ENCODE measurements at regions not wholly inside any gene's neighbourhood (a gene's known extent, or its start where the extent isn't known, plus 50 kb on each side); places are given as distances from the start of the nearest gene placed in this dataset.

GRCh38 chr6:134706806-134707205, 243.1 kb downstream of the ALDH8A1 start:
- DNase-seq = no peak

GRCh38 chr6:134706153-134706552, 243.7 kb downstream of the ALDH8A1 start:
- DNase-seq = no peak

GRCh38 chr6:134703206-134703605, 246.7 kb downstream of the ALDH8A1 start:
- no peak for DNase-seq

GRCh38 chr6:134702279-134702678, 247.6 kb downstream of the ALDH8A1 start:
- DNase-seq = no peak

- DNase-seq = no peak
Observed at GRCh38 chr6:134701301-134701700, 248.6 kb downstream of the ALDH8A1 start.

GRCh38 chr6:134698228-134698627, 251.7 kb downstream of the ALDH8A1 start:
- DNase-seq = no peak

GRCh38 chr6:134692008-134692407, 257.9 kb downstream of the ALDH8A1 start:
- DNase-seq = no peak

- DNase-seq = no peak
Observed at GRCh38 chr6:134691180-134691579, 258.7 kb downstream of the ALDH8A1 start.

- no peak for DNase-seq
Observed at GRCh38 chr6:134690048-134690447, 259.9 kb downstream of the ALDH8A1 start.

GRCh38 chr6:134689641-134690040, 260.3 kb downstream of the ALDH8A1 start:
- DNase-seq = no peak

GRCh38 chr6:134689177-134689576, 260.7 kb downstream of the ALDH8A1 start:
- no peak for DNase-seq

GRCh38 chr6:134686071-134686470, 263.8 kb downstream of the ALDH8A1 start:
- no peak for DNase-seq

- no peak for DNase-seq
Observed at GRCh38 chr6:134684423-134684795, 265.5 kb downstream of the ALDH8A1 start.

- DNase-seq = no peak
Observed at GRCh38 chr6:134683783-134684422, 266.0 kb downstream of the ALDH8A1 start.

GRCh38 chr6:134680433-134680832, 269.5 kb downstream of the ALDH8A1 start:
- DNase-seq = no peak

- no peak for DNase-seq
Observed at GRCh38 chr6:134680021-134680420, 269.9 kb downstream of the ALDH8A1 start.

- DNase-seq = no peak
Observed at GRCh38 chr6:134678436-134678889, 271.4 kb downstream of the ALDH8A1 start.

GRCh38 chr6:134676307-134677281, 273.3 kb downstream of the ALDH8A1 start:
- DNase-seq = no peak

GRCh38 chr6:134675110-134676054, 274.5 kb downstream of the ALDH8A1 start:
- DNase-seq = no peak

- DNase-seq = no peak
Observed at GRCh38 chr6:134674562-134674961, 275.3 kb downstream of the ALDH8A1 start.

GRCh38 chr6:134669485-134669884, 280.4 kb downstream of the ALDH8A1 start:
- DNase-seq = no peak

- no peak for DNase-seq
Observed at GRCh38 chr6:134667111-134667510, 282.8 kb downstream of the ALDH8A1 start.

GRCh38 chr6:134666125-134666524, 283.8 kb downstream of the ALDH8A1 start:
- no peak for DNase-seq

Data from CD4-positive, alpha-beta T cell treated with Interleukin-4 for 4 hours (primary cell).